ENCODE measurements at regions not wholly inside any gene's neighbourhood (a gene's known extent, or its start where the extent isn't known, plus 50 kb on each side); places are given as distances from the start of the nearest gene placed in this dataset.

DNA sequence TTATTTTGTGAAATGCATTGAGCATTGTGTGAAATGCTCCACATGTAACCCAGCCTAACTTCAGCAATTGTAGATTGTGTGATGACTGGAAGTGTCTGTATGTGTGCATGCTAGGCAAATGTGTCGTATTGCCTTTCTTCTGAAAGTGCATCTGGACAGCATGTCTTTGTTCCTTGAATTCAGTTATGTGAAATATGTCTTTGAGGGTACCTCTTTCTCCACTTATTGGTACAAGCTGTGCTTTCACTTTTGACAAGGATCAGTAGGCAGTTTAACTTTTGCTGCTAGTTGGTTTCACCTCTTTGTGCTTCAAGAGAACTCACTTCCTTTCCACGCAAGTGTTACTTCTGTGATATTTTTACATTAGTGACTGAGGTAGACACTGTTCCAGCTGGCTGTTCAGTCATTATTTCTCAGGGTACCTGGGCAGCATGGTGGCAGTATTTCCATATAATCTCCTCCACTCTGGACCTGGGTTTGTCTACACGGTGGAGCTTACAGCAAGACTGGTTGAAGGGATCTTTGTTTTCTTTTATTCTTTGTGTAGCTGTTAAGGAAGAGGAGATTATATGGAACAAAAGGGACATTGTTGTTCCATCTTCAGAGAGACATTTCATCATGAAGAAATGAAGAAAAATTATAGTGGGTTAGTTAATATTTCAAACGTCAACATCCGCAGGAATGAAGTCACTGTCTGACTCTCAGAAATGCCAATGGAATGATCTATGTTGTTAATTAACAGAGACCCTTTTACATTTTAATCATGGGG lies 175.4 kb downstream of the UTRN start:
- TF ChIP-seq, protein P1, sequence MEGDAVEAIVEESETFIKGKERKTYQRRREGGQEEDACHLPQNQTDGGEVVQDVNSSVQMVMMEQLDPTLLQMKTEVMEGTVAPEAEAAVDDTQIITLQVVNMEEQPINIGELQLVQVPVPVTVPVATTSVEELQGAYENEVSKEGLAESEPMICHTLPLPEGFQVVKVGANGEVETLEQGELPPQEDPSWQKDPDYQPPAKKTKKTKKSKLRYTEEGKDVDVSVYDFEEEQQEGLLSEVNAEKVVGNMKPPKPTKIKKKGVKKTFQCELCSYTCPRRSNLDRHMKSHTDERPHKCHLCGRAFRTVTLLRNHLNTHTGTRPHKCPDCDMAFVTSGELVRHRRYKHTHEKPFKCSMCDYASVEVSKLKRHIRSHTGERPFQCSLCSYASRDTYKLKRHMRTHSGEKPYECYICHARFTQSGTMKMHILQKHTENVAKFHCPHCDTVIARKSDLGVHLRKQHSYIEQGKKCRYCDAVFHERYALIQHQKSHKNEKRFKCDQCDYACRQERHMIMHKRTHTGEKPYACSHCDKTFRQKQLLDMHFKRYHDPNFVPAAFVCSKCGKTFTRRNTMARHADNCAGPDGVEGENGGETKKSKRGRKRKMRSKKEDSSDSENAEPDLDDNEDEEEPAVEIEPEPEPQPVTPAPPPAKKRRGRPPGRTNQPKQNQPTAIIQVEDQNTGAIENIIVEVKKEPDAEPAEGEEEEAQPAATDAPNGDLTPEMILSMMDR (conservative IDR thresholded peaks at IDR 0.05; ENCODE audit: low read depth, low read length), result no peak
- no peak for TF ChIP-seq EZH2 (IDR thresholded peaks at IDR 0.05; ENCODE audit: borderline replicate concordance, low read depth, low read length, poor library complexity, severe bottlenecking)
